Stimulated activated CD8-positive, alpha-beta memory T cell treated with anti-CD3 and anti-CD28 coated beads, Interleukin-12 subunit alpha, Interleukin-12 subunit beta, amount 100 ng/mL, for 1 hour (primary cell): ENCODE measurements at regions not wholly inside any gene's neighbourhood (a gene's known extent, or its start where the extent isn't known, plus 50 kb on each side); places are given as distances from the start of the nearest gene placed in this dataset.
A peak's percentile ranks its signal among the peaks of the same experiment; 100 is the strongest.

Source experiments
- DNase-seq: peaks from one replicate; pipeline ENCODE4 v3.0.0-alpha.2; 2020; ENCODE audit warnings: low read depth

- no peak for DNase-seq
Observed at GRCh38 chr13:106961216-106961615, 393.3 kb upstream of the ARGLU1 start.

GRCh38 chr13:106958621-106959048, 390.7 kb upstream of the ARGLU1 start:
- DNase-seq = no peak

- no peak for DNase-seq
Observed at GRCh38 chr13:106942563-106942962, 374.6 kb upstream of the ARGLU1 start.

GRCh38 chr13:106941779-106942178, 373.8 kb upstream of the ARGLU1 start:
- DNase-seq = no peak

GRCh38 chr13:106927421-106927820, 359.5 kb upstream of the ARGLU1 start:
- no peak for DNase-seq

- DNase-seq = no peak
Observed at GRCh38 chr13:106922384-106922783, 354.4 kb upstream of the ARGLU1 start.

- DNase-seq = no peak
Observed at GRCh38 chr13:106919638-106920037, 351.7 kb upstream of the ARGLU1 start.

- no peak for DNase-seq
Observed at GRCh38 chr13:106919133-106919532, 351.2 kb upstream of the ARGLU1 start.

GRCh38 chr13:106918557-106918860, 350.6 kb upstream of the ARGLU1 start:
- DNase-seq = no peak

- peak; percentile 33 for DNase-seq
Observed at GRCh38 chr13:106917673-106918556, 350.0 kb upstream of the ARGLU1 start.

GRCh38 chr13:106917024-106917571, 349.2 kb upstream of the ARGLU1 start:
- no peak for DNase-seq

GRCh38 chr13:106916329-106916976, 348.5 kb upstream of the ARGLU1 start:
- no peak for DNase-seq

- no peak for DNase-seq
Observed at GRCh38 chr13:106915146-106915545, 347.2 kb upstream of the ARGLU1 start.

GRCh38 chr13:106911627-106912026, 343.7 kb upstream of the ARGLU1 start:
- DNase-seq = no peak

GRCh38 chr13:106911020-106911419, 343.1 kb upstream of the ARGLU1 start:
- DNase-seq = no peak

GRCh38 chr13:106906426-106906996, 338.6 kb upstream of the ARGLU1 start:
- DNase-seq = no peak

- no peak for DNase-seq
Observed at GRCh38 chr13:106905380-106906162, 337.6 kb upstream of the ARGLU1 start.

- DNase-seq = no peak
Observed at GRCh38 chr13:106899442-106899841, 331.5 kb upstream of the ARGLU1 start.

GRCh38 chr13:106898231-106898630, 330.3 kb upstream of the ARGLU1 start:
- no peak for DNase-seq

GRCh38 chr13:106888148-106888547, 320.2 kb upstream of the ARGLU1 start:
- DNase-seq = no peak

- no peak for DNase-seq
Observed at GRCh38 chr13:106887686-106888085, 319.7 kb upstream of the ARGLU1 start.

- DNase-seq = no peak
Observed at GRCh38 chr13:106883976-106884375, 316.0 kb upstream of the ARGLU1 start.
